Medulla oblongata (tissue), 1 donor: ENCODE measurements at regions not wholly inside any gene's neighbourhood (a gene's known extent, or its start where the extent isn't known, plus 50 kb on each side); places are given as distances from the start of the nearest gene placed in this dataset.
"Not testable (repeated sequence)": the region's sequence is repeated elsewhere in the genome, so short reads cannot be mapped to it uniquely, and the experiment has no call there.

Source experiments
- DNase-seq: peaks from one replicate; pipeline ENCODE4 v3.0.0-alpha.2; 2015; ENCODE audit errors: extremely low spot score

DNA sequence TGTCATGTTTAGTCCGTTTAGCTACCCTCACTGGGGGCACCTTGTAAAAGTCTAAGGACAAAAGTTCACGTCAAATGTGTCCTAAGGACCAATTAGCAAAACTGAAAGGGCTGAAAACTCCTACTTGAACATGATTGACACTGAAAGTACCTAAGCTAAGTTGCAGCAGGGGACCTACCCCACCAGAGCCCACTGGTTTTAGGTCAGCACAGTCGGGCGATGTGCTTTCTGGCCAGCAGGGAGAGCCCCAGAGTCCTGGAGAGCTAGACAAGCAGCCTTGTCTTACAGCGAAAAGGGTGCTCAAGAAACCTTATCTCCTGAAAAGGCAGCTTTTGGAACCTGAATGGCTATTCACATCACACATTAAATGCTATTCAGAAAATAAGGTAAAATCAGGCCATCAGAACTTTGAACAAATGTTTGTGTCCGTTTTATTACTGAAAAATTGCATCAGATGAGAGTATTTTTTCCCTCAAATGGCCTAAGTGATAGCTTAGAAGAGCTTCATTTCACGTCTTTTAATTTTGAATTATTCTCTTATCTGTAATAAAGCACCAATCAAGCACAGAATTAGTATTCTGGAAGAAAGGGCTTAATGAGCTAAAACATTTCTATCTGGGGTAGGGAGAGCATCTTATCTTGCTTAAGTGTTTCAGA lies 52.2 kb upstream of the MKI67 start:
- no peak for DNase-seq

DNA sequence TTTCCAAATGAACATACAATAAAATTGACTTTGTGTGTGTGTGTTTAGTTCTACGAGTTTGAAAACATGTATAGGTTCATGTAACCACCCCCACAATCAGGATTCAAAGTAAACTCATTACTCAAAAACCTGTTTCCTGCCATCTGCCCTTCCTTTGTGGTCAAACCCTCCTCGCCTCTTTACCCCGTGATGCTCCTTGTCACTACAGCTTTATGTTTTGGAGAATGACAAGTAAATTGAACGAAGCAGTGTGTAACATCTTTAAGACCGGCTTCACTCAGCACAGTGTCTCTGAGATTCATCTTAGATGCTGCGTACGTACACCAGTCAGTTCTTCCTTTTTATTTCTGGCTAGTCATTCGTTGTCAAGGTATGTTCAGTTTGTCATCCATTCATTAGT lies 54.6 kb upstream of the MKI67 start:
- no peak for DNase-seq

DNA sequence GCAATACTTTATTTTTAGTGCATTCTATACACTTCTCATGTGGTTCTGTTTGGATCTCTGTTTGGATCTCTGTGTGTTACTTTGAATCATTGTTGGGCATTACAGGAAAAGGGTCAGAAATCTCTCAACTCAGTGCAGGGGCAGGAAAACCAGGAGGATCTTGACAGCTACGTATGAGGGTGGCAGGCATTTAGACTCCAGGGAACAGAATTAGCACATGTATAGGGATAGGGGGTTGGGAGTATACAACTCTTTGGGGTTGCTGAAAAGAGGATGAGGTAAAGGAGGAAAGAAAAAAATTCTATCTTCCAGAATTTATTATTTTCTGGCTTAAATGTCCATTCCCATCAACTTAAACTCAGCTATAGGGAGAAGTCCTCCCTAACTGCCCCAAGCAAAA lies 59.4 kb upstream of the MKI67 start:
- no peak for DNase-seq

DNA sequence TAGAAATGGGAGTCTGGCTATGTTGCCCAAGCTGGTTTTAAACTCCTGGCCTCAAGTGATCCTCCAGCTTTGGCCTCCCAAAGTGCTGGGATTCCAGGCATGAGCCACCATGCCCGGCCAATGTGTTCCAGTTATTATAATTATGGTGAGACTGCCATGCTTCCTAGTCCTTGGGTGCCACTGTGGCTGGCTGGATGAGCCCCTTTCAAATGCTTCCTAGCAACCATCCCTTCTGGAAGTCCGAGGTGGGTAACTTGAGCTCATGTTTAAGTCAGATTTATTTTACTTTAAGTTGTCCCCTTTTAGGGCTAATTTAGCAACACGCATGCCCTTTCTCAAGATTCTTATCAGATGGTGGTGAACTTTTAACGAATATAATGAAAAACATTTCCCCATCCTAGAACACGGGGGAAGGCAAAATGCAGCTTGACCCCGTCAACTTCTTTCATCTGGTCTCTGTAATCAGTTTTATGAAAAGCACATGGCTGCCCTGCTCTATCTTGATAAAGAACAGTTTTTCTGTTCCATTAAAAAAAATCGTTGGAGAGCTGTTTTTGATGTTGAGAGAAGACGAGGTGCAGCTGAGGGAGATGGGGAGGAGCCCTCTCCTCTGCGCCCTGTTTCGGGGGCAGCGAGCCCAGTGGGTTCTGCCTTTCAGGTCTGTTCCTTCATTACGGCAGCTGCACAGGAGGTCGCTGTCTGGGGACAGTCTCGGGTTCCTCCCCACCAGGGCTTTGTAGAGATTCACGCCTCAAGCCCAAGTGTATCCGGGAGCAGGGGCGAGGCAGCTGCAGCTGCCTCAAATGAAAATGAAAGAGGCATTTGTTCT lies 61.0 kb upstream of the MKI67 start:
- peak; percentile 14 for DNase-seq

DNA sequence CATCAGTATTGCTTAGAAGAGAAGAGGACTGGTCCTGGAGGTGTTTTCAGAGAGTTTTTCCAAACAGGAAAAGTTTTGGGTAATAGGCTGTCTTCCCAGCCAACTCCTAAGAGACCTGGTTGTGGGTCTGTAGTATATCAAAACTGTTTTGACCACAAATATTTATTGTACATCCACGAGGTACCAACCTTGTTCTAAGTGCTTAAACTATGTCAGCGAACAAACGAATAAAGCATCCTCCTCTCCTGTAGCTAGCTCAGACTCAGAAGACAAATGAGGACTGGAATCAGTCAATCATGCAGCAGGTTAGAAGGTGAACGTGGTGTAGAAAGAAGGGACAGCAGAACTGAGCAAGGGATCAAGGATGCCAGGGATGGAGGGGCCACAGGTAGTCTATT lies 61.6 kb upstream of the MKI67 start:
- DNase-seq = no peak

DNA sequence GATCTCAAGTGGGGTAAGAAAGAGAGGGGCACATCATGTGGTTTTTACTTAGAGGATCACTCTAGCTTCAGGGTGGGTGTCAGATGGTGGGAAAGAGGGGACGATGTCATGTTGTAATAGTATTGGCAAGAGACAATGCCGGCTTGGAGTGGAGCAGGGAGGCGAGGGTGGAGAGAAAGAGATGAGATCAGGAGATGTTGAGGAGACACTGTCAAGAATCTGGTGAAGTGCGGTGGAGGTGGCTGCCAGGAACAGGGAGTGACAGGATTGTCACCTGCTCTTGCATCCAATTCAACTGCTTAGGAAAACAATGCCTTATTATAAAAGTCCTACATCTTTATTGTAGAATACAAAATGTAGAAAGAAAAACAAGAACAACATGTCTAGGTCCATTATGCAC lies 63.0 kb upstream of the MKI67 start:
- no peak for DNase-seq

DNA sequence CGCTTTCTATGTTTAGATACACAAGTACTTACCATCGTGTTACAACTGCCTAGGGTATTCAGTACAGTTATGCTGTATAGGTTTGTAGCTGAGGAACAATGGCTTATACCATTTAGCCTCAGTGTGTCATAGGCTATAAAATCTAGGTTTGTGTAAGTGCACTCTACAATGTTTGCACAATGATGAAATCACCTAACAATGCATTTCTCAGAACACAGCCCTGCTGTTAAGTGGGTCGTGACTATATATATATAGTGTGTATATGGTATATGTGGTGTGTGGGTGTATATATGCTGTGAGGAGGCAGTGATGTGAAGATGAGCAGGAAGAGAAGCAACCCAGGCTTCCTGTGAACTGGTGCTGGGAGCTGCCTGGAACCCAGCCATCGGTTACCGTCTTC lies 65.6 kb upstream of the MKI67 start:
- no peak for DNase-seq

DNA sequence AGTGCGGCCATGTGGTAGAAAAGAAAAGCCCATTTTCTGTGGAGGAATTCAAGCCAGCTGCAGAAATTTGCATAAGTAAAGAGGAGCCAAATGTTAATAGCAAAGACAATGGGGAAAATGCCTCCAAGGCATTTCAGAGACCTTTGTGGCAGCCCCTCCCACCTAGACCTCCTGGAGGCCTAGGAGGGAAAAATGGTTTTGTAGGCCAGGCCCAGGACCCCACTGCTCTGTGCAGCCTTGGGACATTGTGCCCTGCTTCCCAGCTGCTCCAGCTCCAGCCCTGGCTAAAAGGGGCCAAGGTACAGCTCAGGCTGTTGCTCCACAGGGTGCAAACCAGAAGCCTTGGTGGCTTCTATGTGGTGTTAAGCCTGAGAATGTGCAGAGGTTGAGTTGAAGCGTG lies 75.6 kb upstream of the MKI67 start:
- not testable (repeated sequence) for DNase-seq

DNA sequence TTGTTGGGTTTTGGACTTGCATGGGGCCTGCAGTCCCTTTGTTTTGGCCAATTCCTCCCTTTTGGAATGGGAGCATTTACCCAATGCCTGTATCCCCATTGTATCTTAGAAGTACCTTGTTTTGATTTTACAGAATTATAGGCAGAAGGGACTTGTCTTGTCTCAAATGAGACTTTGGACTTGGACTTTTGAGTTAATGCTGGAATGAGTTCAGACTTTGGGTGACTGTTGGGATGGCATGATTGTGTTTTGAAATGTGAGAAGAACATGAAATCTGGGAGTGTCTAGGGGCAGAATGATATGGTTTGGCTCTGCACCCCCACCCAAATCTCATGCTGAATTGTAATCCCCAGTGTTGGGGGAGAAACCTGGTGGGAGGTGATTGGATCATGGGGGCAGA lies 76.8 kb upstream of the MKI67 start:
- no peak for DNase-seq

DNA sequence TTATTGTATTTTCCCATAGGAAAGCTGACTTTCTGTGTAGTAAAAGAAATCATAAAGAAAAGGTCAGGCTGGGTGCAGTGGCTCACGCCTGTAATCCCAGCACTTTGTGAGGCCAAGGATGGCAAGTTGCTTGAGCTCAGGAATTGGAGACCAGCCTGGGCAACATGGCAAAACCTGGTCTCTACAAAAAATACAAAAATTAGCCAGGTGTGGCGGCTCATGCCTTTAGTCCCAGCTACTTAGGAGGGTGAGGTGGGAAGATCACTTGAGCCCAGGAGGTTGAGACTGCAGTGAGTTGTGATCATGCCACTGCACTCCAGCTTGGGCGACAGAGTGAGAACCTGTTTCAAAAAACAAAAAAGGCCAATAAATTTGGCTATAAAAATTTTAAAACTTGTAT lies 79.4 kb upstream of the MKI67 start:
- not testable (repeated sequence) for DNase-seq

DNA sequence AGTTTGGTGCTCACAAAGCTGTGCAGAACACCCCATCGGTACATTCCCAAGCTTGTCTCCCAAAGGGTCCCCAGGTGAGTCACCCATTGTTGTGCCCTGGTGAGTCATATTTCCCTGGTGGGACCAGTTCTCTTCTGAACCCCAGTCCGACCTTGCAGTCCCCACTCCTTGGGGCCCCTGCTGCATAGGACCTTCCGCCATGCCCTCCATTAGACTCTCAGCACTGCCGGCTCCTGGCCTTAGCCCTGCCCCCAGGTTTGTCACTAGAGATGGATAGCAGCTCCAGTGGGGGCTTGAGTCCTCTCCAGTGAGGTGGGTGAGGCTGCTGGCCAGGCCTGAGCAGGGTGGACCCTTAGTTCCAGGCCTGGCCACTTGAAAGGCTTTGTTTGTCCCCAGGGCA lies 80.5 kb upstream of the MKI67 start:
- DNase-seq = no peak

DNA sequence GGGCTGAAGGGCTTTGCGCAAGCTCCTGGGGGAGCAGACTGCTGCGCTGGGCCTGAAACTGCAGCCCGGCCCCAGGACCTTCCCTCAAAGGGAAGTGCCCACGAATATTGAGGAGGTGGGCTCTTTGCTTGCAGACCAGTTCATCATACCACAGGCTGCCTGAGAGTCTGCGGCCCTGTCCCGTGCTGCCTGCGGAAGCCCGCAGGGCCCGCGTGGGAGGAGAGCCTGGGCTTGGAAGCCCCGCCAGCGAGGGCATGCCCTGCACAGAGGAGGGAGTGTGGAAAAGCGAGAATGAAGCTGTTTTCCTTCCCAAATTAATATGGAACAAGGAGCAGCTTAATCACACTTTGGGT lies 83.6 kb upstream of the MKI67 start:
- no peak for DNase-seq

DNA sequence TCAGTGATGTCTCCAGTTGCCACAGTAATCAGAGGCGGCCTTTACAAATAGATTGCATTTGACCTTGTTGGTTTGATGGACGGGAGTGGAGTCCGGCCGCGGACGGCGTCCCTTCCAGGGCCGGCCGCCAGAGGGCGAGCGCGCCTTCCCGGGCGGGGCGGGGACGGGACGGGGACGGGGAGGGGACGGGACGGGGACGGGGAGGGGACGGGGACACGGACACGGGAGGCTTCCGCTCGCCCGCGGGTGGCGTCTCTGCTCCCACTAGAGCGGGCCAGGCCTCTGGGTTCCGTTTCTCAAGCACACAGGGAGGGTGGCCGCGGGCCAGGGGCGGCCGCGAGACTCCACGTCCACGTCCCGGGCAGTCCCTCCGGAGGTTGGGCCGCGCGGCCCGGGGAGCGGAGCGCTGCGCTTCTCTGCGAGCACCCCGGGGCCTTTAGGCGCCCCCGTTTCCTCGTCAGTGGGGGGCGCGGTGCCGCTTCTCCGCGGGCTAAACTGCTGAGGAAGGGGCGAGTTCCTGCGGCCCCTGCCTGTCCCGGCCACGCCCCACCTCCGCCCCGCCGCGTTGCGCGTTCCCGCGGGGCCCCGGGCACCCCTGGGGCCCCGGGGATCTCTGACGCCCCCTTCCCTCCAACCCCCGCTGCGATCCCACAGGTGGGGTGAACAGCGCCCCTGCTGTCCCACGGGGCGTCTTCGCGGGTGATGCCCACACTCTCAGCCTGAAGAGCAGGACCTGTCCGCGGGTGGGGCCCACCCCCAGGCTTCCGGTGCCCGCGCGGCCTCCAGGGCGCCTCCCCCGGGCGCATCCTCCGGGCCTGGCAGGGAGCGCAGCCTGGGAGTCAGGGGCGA lies 84.2 kb upstream of the MKI67 start:
- peak; percentile 55 for DNase-seq

DNA sequence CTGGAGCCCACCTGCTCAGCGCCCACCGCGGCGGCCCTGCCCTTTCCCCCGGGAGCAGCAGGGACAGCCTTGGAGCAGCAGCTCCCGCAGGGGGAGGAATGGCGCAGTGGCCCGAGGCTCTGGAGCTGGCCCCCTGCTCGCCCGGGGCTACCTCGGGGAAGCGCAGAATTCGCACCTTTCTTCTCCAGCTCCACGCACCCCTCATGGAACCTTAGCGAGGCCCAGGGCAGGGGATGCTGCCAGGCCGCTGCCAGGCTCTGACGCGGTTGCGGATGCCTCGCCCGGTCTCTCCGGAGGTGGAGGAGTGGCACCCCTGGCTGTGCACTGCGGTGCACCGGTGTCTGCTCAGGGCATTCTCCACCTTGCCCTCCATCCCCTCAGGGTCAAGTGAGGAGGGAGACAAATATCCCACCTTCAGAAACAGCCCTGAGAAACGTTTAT lies 84.9 kb upstream of the MKI67 start:
- no peak for DNase-seq

DNA sequence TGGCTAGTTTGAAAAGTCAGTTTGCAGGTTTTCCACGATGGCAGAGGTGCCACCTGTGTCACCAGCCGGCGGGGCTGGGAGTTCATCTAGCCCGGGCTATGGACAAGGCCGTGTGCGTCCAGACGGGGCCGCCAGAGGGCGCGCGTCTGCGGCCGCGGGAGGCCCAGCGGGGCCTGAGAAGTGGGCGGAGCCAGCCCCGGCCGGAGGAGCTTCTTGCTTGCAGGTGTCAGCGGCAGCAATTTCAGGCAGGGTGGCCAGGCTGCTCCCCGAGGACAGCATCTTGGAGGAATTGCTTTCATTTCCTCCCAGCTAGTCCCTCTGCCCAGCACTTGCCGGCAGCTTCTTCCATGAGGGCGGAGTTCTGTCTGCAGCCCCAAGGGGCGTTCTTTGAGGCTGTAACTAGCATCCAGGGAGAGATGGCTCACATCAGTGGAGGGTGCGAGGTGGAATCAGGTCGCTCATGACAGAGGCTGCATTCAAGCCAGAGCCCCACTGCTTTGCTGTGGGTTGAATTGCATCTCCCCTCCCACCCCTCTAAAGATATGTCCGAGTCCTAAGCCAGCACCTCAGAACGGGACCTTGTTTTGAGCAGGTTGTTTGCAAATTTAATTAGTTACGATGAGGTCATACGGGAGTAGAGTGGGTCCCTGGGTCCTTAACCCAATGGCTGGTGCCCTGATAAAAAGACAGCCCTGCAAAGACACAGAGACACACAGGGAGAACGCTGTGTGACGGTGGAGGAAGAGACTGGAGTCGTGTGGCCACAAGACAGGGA lies 85.9 kb upstream of the MKI67 start:
- DNase-seq = peak; percentile 89

DNA sequence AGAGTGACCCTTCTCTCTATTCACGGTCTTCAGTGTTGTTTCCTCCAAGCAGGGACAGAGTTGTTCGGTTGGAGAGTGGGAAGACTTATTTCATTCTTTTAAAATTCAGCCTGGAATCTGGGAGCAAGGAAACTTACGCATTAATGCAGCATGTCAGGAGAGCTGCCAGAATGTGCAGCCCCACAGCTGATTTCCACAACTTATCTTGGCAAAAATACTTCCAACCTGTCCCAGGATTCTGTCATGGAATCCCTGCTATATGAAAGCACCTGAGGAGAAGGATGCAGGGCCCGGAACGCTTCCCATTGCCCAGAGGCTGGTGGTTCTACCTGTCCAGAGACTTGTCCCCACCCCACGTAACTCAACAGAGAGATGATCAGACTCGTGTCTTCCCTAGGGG lies 86.9 kb upstream of the MKI67 start:
- DNase-seq = no peak

DNA sequence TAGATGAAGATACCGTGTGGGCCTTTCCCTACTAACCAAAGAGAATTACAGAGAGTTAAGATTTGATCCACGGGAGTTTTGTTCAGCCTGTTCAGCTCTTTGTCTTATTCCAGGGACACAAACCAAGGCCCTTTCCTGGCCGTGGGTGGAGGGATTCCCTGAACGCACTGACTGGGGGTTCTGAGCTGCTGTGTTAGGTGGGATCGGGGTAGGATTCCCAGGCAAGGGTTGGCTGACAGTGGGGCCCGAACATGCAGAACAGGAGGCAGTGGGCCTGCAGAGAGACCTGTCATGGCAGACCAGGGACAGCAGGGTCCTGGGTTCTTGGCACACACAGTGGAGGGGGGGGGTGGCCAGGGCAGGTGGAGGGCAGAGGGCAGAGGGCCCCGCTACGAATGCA lies 89.5 kb upstream of the MKI67 start:
- no peak for DNase-seq

DNA sequence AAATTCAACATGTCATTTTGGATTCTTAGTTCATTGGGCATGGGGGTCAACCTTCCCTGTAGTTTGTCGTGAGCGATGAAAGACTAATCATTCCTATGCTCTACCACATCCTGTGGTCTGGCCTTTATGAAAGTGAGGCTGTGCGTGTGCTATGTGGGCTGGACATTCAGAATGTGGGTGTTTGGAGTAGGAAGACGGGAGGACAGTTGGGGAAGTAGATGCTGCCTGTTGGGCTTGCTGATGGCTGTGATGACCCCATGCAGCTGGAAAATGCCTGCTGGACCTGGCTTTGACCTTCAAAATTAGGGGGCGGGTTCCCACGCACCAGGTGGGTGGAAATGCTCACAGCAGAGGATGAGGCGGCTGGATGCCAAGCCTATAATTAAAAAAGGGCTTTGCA lies 90.9 kb upstream of the MKI67 start:
- no peak for DNase-seq

DNA sequence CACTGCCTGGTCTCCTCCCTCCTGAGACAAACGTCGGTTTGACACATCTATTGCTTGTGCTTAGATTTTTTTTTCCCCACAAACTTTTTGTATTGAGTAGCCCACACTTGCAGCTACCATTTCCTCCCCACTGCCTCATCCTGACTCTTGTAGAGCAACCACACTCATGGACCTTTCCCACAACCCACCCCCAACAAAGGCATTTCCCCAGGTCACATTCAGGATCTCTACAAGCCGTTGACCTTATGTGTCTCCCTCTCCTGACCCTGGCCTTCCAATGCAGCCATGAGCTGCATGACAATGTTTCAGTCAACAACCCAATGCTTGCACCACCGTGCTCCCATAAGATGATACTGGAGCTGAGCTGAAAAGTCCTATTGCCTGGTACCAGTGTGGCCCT lies 91.9 kb upstream of the MKI67 start:
- no peak for DNase-seq

DNA sequence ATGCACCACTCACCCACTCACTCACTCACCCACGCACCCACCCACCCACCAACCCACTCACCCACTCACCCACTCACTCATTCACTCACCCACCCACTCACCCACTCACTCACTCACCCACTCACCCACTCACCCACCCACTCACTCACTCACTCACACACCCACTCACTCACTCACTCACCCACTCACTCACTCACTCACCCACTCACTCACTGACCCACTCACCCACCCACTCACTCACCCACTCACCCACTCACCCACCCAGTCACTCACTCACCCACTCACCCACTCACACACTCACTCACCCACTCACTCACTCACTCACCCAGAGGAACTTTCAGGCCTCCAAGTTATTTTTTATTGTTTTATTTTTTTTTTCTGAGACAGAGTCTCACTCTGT lies 93.1 kb upstream of the MKI67 start:
- DNase-seq = no peak

DNA sequence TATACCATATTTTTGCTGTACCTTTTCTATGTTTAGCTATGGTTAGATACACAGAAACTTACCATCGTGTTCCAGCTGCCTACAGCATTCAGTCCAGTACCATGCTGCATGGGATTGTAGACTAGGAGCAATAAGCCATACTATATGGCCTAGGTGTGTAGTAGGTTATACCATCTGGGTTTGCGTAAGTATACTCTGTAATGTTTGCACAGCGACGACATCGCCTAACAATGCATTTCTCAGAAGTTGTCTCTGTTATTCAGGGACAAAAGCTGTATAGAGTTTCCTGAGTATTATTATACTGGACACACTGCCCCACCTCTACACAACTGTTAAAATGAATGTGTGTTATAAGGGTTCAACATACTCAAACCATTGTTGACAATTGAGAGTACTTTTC lies 93.8 kb upstream of the MKI67 start:
- DNase-seq = no peak

DNA sequence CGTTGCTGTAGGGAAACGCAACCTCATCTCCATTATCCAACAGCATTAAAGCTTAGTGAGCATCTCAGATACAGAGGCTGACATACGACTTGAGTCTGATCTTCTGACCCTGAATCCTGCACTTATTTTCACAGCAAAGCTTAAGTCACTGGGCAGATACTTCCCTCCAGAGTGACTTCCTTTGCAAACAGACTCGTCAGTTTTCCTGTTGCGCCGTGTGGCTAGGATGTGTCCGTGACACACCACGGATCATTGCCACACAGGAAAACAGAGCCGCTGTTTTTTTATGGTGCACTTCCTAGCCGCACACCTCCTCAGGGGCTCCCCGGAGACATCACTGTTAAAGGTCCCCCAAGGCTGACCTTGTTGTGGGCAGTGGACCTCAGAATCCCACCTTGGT lies 94.9 kb upstream of the MKI67 start:
- DNase-seq = no peak
